AG20443 (cell line): ENCODE measurements at regions not wholly inside any gene's neighbourhood (a gene's known extent, or its start where the extent isn't known, plus 50 kb on each side); places are given as distances from the start of the nearest gene placed in this dataset.
A peak's percentile ranks its signal among the peaks of the same experiment; 100 is the strongest.
"Not testable (repeated sequence)": the region's sequence is repeated elsewhere in the genome, so short reads cannot be mapped to it uniquely, and the experiment has no call there.

Experiments used
- DNase-seq: peaks from one replicate; pipeline ENCODE4 v3.0.0; 2012; ENCODE audit warnings: low spot score, mixed read lengths

GRCh38 chr13:81275666-81276258, 934.8 kb upstream of the SPRY2 start:
- no peak for DNase-seq

GRCh38 chr13:81247711-81248110, 906.8 kb upstream of the SPRY2 start:
- DNase-seq: no peak

- no peak for DNase-seq
These were observed 905.6 kb upstream of the SPRY2 start for GRCh38 chr13:81246556-81246955.

GRCh38 chr13:81244011-81244410, 903.1 kb upstream of the SPRY2 start:
- DNase-seq: no peak

GRCh38 chr13:81230386-81230785, 889.5 kb upstream of the SPRY2 start:
- DNase-seq: no peak

GRCh38 chr13:81226830-81227229, 885.9 kb upstream of the SPRY2 start:
- not testable (repeated sequence) for DNase-seq

- no peak for DNase-seq
These were observed 883.4 kb upstream of the SPRY2 start for GRCh38 chr13:81224209-81224833.

- no peak for DNase-seq
These were observed 882.9 kb upstream of the SPRY2 start for GRCh38 chr13:81223778-81224177.

GRCh38 chr13:81211713-81212112, 870.8 kb upstream of the SPRY2 start:
- DNase-seq: no peak

- DNase-seq: no peak
These were observed 866.7 kb upstream of the SPRY2 start for GRCh38 chr13:81207636-81208035.

GRCh38 chr13:81207231-81207630, 866.3 kb upstream of the SPRY2 start:
- DNase-seq: no peak

- no peak for DNase-seq
These were observed 862.9 kb upstream of the SPRY2 start for GRCh38 chr13:81203783-81204182.

- no peak for DNase-seq
These were observed 859.0 kb upstream of the SPRY2 start for GRCh38 chr13:81199956-81200355.

- DNase-seq: no peak
These were observed 857.0 kb upstream of the SPRY2 start for GRCh38 chr13:81197966-81198365.

GRCh38 chr13:81197483-81197882, 856.6 kb upstream of the SPRY2 start:
- no peak for DNase-seq

- DNase-seq: no peak
These were observed 853.4 kb upstream of the SPRY2 start for GRCh38 chr13:81194362-81194761.

- no peak for DNase-seq
These were observed 843.8 kb upstream of the SPRY2 start for GRCh38 chr13:81184556-81185265.

GRCh38 chr13:81172603-81173002, 831.7 kb upstream of the SPRY2 start:
- DNase-seq: no peak

- DNase-seq: peak; percentile 10
These were observed 830.2 kb upstream of the SPRY2 start for GRCh38 chr13:81171065-81171647.

- DNase-seq: not testable (repeated sequence)
These were observed 822.9 kb upstream of the SPRY2 start for GRCh38 chr13:81163823-81164222.

GRCh38 chr13:81153478-81153877, 812.6 kb upstream of the SPRY2 start:
- no peak for DNase-seq

- no peak for DNase-seq
These were observed 807.9 kb upstream of the SPRY2 start for GRCh38 chr13:81148822-81149221.

- DNase-seq: not testable (repeated sequence)
These were observed 805.6 kb upstream of the SPRY2 start for GRCh38 chr13:81146576-81146975.
